H9 (cell line): ENCODE measurements at regions not wholly inside any gene's neighbourhood (a gene's known extent, or its start where the extent isn't known, plus 50 kb on each side); places are given as distances from the start of the nearest gene placed in this dataset.

Experiments used
- DNase-seq: peaks from one replicate; pipeline ENCODE4 v3.0.0-alpha.2; 2017
- H2AFZ ChIP-seq: one replicate; pipeline ENCODE4 v1.6.1; 2013; ENCODE audit warnings: mild to moderate bottlenecking, low read length, control low read depth, moderate library complexity
- H2AK5ac ChIP-seq: 2 replicates; pipeline ENCODE4 v1.6.1; 2013; ENCODE audit warnings: low read length, control low read depth, mixed read lengths; ENCODE audit not compliant: insufficient read length
- H2BK120ac ChIP-seq: one replicate; pipeline ENCODE4 v1.6.1; 2013; ENCODE audit warnings: low read depth, mild to moderate bottlenecking, low read length, control low read depth, inconsistent platforms; ENCODE audit not compliant: poor library complexity, severe bottlenecking
- H2BK12ac ChIP-seq: 2 replicates; pipeline ENCODE4 v1.6.1; 2013; ENCODE audit warnings: low read length, control low read depth, mixed read lengths, low read depth; ENCODE audit not compliant: insufficient read length
- H2BK15ac ChIP-seq: 2 replicates; pipeline ENCODE4 v1.6.1; 2013; ENCODE audit warnings: low read depth, low read length, control low read depth
- H2BK20ac ChIP-seq: one replicate; pipeline ENCODE4 v1.6.1; 2013; ENCODE audit warnings: low read depth, mild to moderate bottlenecking, low read length, control low read depth, inconsistent platforms; ENCODE audit not compliant: poor library complexity, severe bottlenecking
- H2BK5ac ChIP-seq: 2 replicates; pipeline ENCODE4 v1.6.1; 2013; ENCODE audit warnings: low read length, control low read depth, mixed read lengths; ENCODE audit not compliant: insufficient read length
- H3K14ac ChIP-seq: 2 replicates; pipeline ENCODE4 v1.6.1; 2013; ENCODE audit warnings: low read length, control low read depth; ENCODE audit not compliant: insufficient read depth
- H3K18ac ChIP-seq: 2 replicates; pipeline ENCODE4 v1.6.1; 2013; ENCODE audit warnings: low read depth, mild to moderate bottlenecking, mixed read lengths, low read length, control low read depth; ENCODE audit not compliant: insufficient read length
- H3K23ac ChIP-seq: 2 replicates; pipeline ENCODE4 v1.6.1; 2013; ENCODE audit warnings: low read length, control low read depth, mixed read lengths, low read depth; ENCODE audit not compliant: insufficient read length
- H3K23me2 ChIP-seq: 2 replicates; pipeline ENCODE4 v1.6.1; 2013; ENCODE audit warnings: low read depth, mild to moderate bottlenecking, mixed read lengths, low read length, control low read depth; ENCODE audit not compliant: insufficient read length, poor library complexity, severe bottlenecking
- H3K27ac ChIP-seq: 2 replicates; pipeline ENCODE4 v1.5.1; 2013; ENCODE audit warnings: low read length, control low read depth, mixed read lengths, low read depth; ENCODE audit not compliant: insufficient read length
- H3K27me3 ChIP-seq: 2 replicates; pipeline ENCODE4 v1.6.1; 2013; ENCODE audit warnings: low read length, control low read depth, inconsistent platforms; ENCODE audit not compliant: insufficient read depth
- H3K4ac ChIP-seq: 2 replicates; pipeline ENCODE4 v1.6.1; 2013; ENCODE audit warnings: low read depth, mild to moderate bottlenecking, control low read depth, inconsistent platforms, low read length, moderate library complexity
- H3K4me1 ChIP-seq: 2 replicates; pipeline ENCODE4 v1.6.1; 2013; ENCODE audit warnings: low read length, control low read depth, inconsistent platforms; ENCODE audit not compliant: insufficient read depth
- H3K4me2 ChIP-seq: 2 replicates; pipeline ENCODE4 v1.6.1; 2013; ENCODE audit warnings: low read length, control low read depth, mixed read lengths; ENCODE audit not compliant: insufficient read length, insufficient read depth
- H3K56ac ChIP-seq: 2 replicates; pipeline ENCODE4 v1.6.1; 2013; ENCODE audit warnings: low read depth, mild to moderate bottlenecking, mixed read lengths, low read length, control low read depth; ENCODE audit not compliant: insufficient read length
- H3K79me1 ChIP-seq: 2 replicates; pipeline ENCODE4 v1.6.1; 2013; ENCODE audit warnings: low read depth, mild to moderate bottlenecking, moderate library complexity, low read length, control low read depth, inconsistent platforms; ENCODE audit not compliant: insufficient read depth, poor library complexity, severe bottlenecking
- H3K79me2 ChIP-seq: 2 replicates; pipeline ENCODE4 v1.6.1; 2013; ENCODE audit warnings: low read length, control low read depth, inconsistent platforms; ENCODE audit not compliant: insufficient read depth
- H3K9ac ChIP-seq: 2 replicates; pipeline ENCODE4 v1.6.1; 2013; ENCODE audit warnings: low read length, control low read depth, mixed read lengths; ENCODE audit not compliant: insufficient read length; ENCODE audit errors: extremely low read depth
- H3K9me3 ChIP-seq: one replicate; pipeline ENCODE4 v1.6.1; 2013; ENCODE audit warnings: low read depth, low read length, inconsistent platforms; ENCODE audit not compliant: control insufficient read depth
- H3T11ph ChIP-seq: one replicate; pipeline ENCODE4 v1.6.1; 2013; ENCODE audit warnings: mild to moderate bottlenecking, low read length, control low read depth, inconsistent platforms
- H4K20me1 ChIP-seq: one replicate; pipeline ENCODE4 v1.6.1; 2013; ENCODE audit not compliant: control insufficient read depth, insufficient read length, insufficient read depth
- H4K5ac ChIP-seq: 2 replicates; pipeline ENCODE4 v1.6.1; 2013; ENCODE audit warnings: low read depth, mild to moderate bottlenecking, mixed read lengths, low read length, control low read depth; ENCODE audit not compliant: insufficient read length
- H4K8ac ChIP-seq: replicated peaks from 2 replicates; pipeline ENCODE4 v1.6.1; 2013; ENCODE audit warnings: low read length, control low read depth, mixed read lengths, low read depth; ENCODE audit not compliant: insufficient read length
- H4K91ac ChIP-seq: 2 replicates; pipeline ENCODE4 v1.6.1; 2013; ENCODE audit warnings: low read depth, mild to moderate bottlenecking, moderate library complexity, mixed read lengths, low read length, control low read depth; ENCODE audit not compliant: insufficient read length
- H3K27ac Mint-ChIP-seq, 3 experiments: 2 replicates in 2 of 3; 3 replicates in 1 of 3; pipeline ENCODE4 v1.8.0; 2020 to 2021; ENCODE audit warnings: mixed read lengths in 3 of 3, mild to moderate bottlenecking in 1 of 3, moderate library complexity in 1 of 3
- H3K27me3 Mint-ChIP-seq: 2 replicates; pipeline ENCODE4 v1.8.0; 2021; ENCODE audit warnings: low read depth, mild to moderate bottlenecking, moderate library complexity, mixed read lengths
- H3K36me3 Mint-ChIP-seq, 3 experiments: 2 replicates in 2 of 3; 3 replicates in 1 of 3; pipeline ENCODE4 v1.8.0; 2020 to 2021; ENCODE audit warnings: low read depth in 3 of 3, mixed read lengths in 3 of 3; ENCODE audit not compliant: insufficient read depth in 1 of 3
- H3K4me1 Mint-ChIP-seq, 2 experiments: 2 replicates each; pipeline ENCODE4 v1.8.0; 2020; ENCODE audit warnings: mixed read lengths in 2 of 2
- H3K4me3 Mint-ChIP-seq, 2 experiments: 2 replicates in 1 of 2; 3 replicates in 1 of 2; pipeline ENCODE4 v1.8.0; 2020 to 2021; ENCODE audit warnings: mild to moderate bottlenecking in 2 of 2, mixed read lengths in 2 of 2, moderate library complexity in 1 of 2
- H3K9me3 Mint-ChIP-seq, 2 experiments: 2 replicates in 1 of 2; 3 replicates in 1 of 2; pipeline ENCODE4 v1.8.0; 2020; ENCODE audit warnings: mild to moderate bottlenecking in 2 of 2, mixed read lengths in 2 of 2, moderate library complexity in 1 of 2
- CTCF ChIP-seq: fragments of 200-600 bp; sonication (generic); conservative IDR thresholded peaks from 3 replicates; pipeline ENCODE4 v1.8.0; 2021; ENCODE audit warnings: antibody characterized with exemption, mild to moderate bottlenecking
- WGBS: extraction: QIAGEN DNeasy Blood & Tissue Kit; methylation state at CpG from one replicate; pipeline ENCODE4 v1.1.7; 2013; ENCODE audit warnings: missing lambda C conversion rate, low lambda C conversion rate, mixed read lengths; ENCODE audit not compliant: insufficient read length; ENCODE audit errors: extremely low coverage; 5-methylcytosine and 5-hydroxymethylcytosine counted together

GRCh38 chr16:86818671-86819532, 240.6 kb downstream of the FOXL1 start:
- Histone ChIP-seq H3K4me2 (no peak overlapping the region), H3K27me3 (no peaks in the 10 kb centered on the region), H3K79me2 (no peaks in the 10 kb centered on the region), H2BK5ac (no peak overlapping the region), H3K9ac (no peak overlapping the region), H4K5ac (no peak overlapping the region), H3K18ac (peak overlapping the region; percentile 37), H3K14ac (no peak overlapping the region; the same call in 1 of the 2 replicates), H4K91ac (no peak overlapping the region), H2BK12ac (no peak overlapping the region), H4K20me1 (no peaks in the 10 kb centered on the region), H2BK120ac (no peak overlapping the region), H3K27ac (no peak overlapping the region), H3K23ac (no peak overlapping the region), H4K8ac (no peak overlapping the region), H2BK15ac (no peak overlapping the region), H2BK20ac (no peak overlapping the region), H3T11ph (no peak overlapping the region), H2AK5ac (no peak overlapping the region), H3K4me1 (no peaks in the 10 kb centered on the region), H3K4ac (no peak overlapping the region), H3K56ac (no peak overlapping the region), H3K9me3 (no peaks in the 10 kb centered on the region), H2AFZ (no peak overlapping the region), H3K79me1 (no peaks in the 10 kb centered on the region), H3K23me2 (no peaks in the 10 kb centered on the region)
- TF ChIP-seq CTCF: no peak
- H3K27me3 Mint-ChIP-seq: peaks cover 20% of the 10 kb centered on the region
- H3K27ac Mint-ChIP-seq: no peak overlapping the region
- WGBS: no CpG with 5 or more reads among the region's 29 CpGs
- no peak for DNase-seq
- H3K4me1 Mint-ChIP-seq: peaks cover 4 to 14% of the 10 kb centered on the region in 2 experiments; a peak in 3 of 4 replicates
- no peaks in the 10 kb centered on the region for H3K9me3 Mint-ChIP-seq
- no peak overlapping the region for H3K4me3 Mint-ChIP-seq
- H3K36me3 Mint-ChIP-seq: no peaks in the 10 kb centered on the region
